Ishikawa (cell line): ENCODE measurements at regions not wholly inside any gene's neighbourhood (a gene's known extent, or its start where the extent isn't known, plus 50 kb on each side); places are given as distances from the start of the nearest gene placed in this dataset.
A peak's percentile ranks its signal among the peaks of the same experiment; 100 is the strongest.

Source experiments
- CEBPB ChIP-seq: IDR thresholded peaks from 2 replicates; pipeline ENCODE4 v1.6.1; 2012
- CREB1 ChIP-seq: IDR thresholded peaks from 2 replicates; pipeline ENCODE4 v1.6.1; 2012; ENCODE audit warnings: low read depth
- EP300 ChIP-seq: IDR thresholded peaks from 2 replicates; pipeline ENCODE4 v1.6.1; 2012; ENCODE audit warnings: borderline replicate concordance
- NFIC ChIP-seq: IDR thresholded peaks from 2 replicates; pipeline ENCODE4 v1.6.1; 2012
- RAD21 ChIP-seq: IDR thresholded peaks from 2 replicates; pipeline ENCODE4 v1.6.1; 2012; ENCODE audit warnings: low read depth
- REST ChIP-seq: IDR thresholded peaks from 2 replicates; pipeline ENCODE4 v1.6.1; 2012; ENCODE audit warnings: low read depth, mild to moderate bottlenecking
- TAF1 ChIP-seq: IDR thresholded peaks from 2 replicates; pipeline ENCODE4 v1.6.1; 2012; ENCODE audit warnings: low read depth, mild to moderate bottlenecking
- TCF12 ChIP-seq: IDR thresholded peaks from 2 replicates; pipeline ENCODE4 v1.6.1; 2012; ENCODE audit warnings: low read depth
- TEAD4 ChIP-seq: IDR thresholded peaks from 2 replicates; pipeline ENCODE4 v1.6.1; 2012
- ZBTB7A ChIP-seq: IDR thresholded peaks from 2 replicates; pipeline ENCODE4 v1.6.1; 2012; ENCODE audit warnings: low read depth

GRCh38 chr10:110444004-110444337 lies 53.7 kb upstream of the DUSP5 start:
- TF ChIP-seq RAD21 (no peak), TEAD4 (no peak), REST (no peak), CREB1 (no peak), CEBPB (no peak), ZBTB7A (no peak), TCF12 (no peak), TAF1 (no peak; the same call in 1 of the 2 replicates), EP300 (no peak), NFIC (0 out of 2 replicates have a peak, but pooled peaks have one; percentile 34)
